ENCODE measurements at regions not wholly inside any gene's neighbourhood (a gene's known extent, or its start where the extent isn't known, plus 50 kb on each side); places are given as distances from the start of the nearest gene placed in this dataset.

DNA sequence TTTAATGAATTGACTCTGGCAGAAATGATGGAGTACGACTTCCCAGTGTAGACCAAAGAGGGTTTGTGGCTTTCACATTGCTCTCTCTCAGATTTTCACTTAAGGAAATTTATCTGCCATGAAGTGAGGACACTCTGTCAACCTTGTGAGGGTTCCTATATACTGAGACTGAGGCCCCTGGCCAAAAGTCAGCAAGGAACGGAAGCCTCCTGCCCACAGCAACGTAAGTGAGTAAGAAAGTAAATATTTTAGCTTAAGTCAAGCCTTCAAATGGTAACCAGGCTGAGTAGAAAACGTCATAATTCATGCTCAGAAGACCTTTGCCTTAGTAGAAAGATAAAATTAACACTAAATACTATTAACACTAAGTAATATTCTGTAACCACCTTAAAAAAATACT is 1080.5 kb upstream of the ACVR2A start:
- TF ChIP-seq, protein P1, sequence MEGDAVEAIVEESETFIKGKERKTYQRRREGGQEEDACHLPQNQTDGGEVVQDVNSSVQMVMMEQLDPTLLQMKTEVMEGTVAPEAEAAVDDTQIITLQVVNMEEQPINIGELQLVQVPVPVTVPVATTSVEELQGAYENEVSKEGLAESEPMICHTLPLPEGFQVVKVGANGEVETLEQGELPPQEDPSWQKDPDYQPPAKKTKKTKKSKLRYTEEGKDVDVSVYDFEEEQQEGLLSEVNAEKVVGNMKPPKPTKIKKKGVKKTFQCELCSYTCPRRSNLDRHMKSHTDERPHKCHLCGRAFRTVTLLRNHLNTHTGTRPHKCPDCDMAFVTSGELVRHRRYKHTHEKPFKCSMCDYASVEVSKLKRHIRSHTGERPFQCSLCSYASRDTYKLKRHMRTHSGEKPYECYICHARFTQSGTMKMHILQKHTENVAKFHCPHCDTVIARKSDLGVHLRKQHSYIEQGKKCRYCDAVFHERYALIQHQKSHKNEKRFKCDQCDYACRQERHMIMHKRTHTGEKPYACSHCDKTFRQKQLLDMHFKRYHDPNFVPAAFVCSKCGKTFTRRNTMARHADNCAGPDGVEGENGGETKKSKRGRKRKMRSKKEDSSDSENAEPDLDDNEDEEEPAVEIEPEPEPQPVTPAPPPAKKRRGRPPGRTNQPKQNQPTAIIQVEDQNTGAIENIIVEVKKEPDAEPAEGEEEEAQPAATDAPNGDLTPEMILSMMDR (IDR thresholded peaks at IDR 0.05), result no peak
- no peak for TF ChIP-seq POLR2AphosphoS5 (IDR thresholded peaks at IDR 0.05)
